T-helper 2 cell treated with Interferon-gamma antibody and Interleukin-4, amounts not matched to agents 100 ng/mL and 5 ng/mL, for 36 hours (primary cell): ENCODE measurements at regions not wholly inside any gene's neighbourhood (a gene's known extent, or its start where the extent isn't known, plus 50 kb on each side); places are given as distances from the start of the nearest gene placed in this dataset.

Source experiments
- intact Hi-C: fragments of 100-400 bp; cut with micrococcal nuclease; formaldehyde crosslinking; loops from one replicate; pipeline ENCODE4 v1.15.1; 2023

DNA sequence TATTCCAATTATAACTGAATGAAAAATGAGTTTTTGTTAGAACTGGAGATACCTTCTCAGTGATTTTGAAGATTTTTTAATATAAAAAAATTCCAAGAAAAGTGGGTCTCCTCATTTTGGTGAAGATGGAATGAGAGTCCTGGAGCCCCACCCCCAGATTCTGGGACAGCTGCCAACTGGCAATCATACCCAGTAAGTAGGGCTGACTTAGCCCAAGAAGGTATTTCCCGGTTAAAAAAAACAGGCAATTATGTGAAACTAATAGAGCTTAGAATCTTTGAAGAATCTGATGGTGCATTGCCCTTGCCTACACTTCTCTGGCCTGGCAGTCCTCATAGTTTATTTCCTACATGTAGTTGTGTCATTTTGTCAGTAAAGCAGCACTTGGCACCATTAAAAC, 52.8 kb upstream of the VWDE start:
- intact Hi-C loops = no loop called here

DNA sequence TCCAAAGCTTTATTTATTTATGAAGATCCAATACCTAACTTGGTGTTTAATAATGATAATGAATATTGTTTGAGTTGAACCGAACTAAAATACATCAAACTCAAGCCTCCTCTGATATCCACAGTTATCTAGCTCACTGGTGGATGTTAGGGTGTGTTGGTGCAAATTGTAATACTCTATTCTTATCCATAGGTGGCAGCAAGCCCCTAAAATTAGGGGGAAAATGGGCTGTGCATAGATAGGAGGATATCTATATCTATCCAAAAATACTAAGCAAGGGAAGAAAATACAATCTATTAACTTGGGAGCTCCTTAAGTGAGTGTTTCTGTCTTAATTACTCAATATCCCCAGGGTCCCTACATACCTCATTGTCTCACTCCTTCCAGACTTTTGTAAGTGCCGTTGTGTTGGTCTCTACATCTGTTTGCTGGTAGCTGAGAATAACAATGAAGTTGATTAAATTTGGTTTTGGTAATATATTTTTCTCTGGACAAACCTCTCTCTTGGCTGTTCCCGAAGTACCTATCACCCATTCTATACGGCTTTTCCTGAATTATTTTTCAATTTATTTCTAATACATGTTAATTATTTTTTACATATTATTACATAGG, 55.0 kb upstream of the VWDE start:
- intact Hi-C loops = loop anchor here (1.0 kb wide), 2 partner anchors 32 to 38 kb away; no protein-coding TSS in a partner anchor

DNA sequence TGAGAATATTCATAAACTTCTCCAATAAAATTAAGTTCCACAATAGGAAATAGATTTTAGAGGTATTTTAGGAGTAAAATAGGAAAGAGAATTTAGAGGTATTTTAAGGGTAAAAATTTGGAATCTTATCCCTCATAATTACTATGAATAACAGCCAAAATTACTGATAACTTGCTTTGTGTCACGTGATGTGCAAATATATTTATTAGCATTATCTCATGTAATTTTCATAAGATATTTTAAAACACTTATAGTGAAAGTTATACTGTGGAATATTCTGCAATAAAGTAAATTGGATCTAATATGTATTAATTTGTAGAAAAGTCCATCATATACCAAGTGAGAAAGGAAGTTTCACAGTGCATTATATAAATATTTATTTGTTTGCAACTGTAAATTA, 64.2 kb upstream of the VWDE start:
- intact Hi-C loops = no loop called here

DNA sequence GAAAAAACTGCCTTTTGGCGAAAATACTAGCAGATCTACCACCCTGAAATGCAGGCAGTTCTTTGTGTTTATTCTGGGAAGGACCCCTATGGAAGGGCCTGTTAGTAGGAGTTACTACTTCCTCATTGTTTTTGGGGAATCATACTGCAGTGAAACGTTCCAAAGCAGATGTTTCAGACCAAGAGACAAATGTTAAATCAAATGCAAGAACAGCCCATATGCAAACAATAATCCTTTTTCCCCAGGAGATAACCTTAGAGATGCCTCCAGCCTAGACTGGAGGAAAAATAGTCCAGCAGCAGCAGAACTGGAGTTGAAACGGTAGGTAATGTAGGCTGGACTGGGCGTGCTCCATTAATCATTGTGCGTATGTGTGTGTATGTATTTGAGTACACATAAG, 65.9 kb upstream of the VWDE start:
- intact Hi-C loops = no loop called here

DNA sequence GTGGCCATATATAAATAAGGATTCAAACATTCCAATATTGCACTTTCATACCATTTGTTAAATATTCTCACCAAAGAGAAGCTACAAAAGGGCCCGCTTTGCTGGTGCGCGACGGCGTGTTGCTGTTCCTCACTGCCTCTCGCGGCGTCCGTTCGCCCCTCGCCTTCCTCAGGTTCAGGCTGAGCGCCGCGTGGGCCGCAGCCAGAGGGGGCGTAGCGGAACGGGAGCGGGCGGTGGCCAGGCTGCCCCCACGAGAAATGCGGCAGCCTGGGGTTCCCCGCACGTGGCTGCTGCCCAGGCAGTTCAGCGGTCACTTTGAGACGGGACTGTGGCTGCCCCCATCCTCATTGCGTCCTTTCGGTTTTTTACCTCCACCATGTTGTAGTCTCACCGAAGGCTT, 67.3 kb upstream of the VWDE start:
- intact Hi-C loops = no loop called here

DNA sequence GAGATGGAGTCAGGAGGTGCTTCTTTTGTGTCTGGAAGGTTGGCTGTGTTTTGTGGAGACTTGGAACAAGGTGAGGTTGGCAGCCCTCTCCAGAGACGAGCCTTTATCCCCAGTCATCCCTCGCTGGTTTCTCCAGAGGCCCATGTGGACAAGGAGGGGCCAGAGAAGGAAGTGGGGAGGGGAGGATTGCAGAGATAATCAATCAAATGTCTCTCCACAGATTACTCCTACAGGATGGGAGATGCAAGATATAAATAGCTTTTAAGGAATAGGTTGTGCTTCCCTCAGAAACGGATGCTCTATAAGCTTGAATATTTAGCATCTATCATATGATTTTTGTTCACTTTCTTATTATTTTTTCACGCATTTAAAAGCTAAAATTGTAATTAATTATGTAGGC, 70.4 kb upstream of the VWDE start:
- intact Hi-C loops = no loop called here

DNA sequence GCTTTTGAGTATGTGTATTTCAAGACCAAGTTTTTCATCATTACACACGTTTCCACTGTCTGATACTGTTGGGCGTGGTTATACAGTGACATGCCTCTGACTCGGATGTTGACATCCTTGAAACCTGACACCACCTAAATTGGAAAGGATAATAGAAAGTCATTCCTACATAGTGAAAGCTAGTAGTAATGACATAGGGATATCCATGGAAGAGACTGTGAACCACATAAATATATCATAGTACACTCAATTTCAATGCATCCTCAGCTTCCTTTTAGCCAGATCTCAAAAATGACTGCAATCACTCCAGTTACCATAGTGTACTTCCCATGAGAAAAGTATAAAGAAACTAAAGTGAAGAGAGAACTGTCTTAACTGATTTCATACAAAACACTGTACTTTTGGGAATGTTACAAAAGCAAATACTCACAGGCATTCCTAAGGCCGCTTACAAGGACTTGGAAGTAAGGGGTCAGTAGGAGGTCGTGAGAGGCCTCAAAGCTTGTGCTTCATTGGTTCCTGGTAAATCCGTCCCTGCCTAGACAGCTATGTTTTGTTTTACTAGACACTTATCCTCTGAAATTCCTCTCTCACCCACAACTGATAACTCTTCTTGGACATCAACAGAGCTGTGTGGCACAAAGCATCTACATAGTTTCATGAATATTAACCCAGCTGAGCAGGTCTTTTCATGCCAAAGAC, 71.8 kb upstream of the VWDE start:
- intact Hi-C loops = no loop called here

DNA sequence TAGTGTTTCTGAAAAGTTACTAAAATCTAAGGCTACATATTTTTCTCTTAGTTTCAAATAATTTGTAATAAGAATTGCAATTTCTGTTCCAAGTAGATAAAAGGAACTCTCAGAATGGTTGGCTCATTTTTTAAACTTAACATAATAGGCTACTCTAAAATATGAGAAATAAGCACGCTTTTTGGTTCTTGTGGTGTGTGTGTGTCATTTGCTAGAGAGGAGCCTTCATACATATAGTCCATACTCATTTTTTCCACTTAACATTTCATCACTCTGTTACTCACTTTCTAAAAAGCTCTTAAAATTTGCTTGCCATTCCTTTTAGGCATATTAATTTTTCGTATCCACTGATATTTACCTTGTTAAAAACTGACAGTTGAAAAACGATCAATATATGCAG, 74.0 kb upstream of the VWDE start:
- intact Hi-C loops = no loop called here

DNA sequence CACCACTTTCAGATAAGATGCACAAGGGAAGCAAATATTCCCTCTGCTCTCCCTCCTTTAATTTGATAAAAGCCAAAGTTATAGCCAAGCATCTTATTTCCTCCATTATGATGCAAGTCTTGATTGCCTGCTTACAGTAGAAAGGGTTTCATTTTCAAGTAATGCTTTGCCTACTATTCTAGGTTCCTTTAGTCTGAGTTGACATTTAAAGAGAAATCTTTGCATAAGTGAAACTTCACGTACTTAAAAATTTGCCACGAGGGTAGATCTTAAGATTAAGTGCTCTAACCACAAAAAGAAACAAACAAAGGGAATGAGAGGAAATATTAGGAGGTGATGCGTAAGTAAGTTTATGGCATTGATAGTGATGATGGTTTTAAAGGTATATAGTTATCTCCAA, 78.1 kb upstream of the VWDE start:
- intact Hi-C loops = no loop called here

DNA sequence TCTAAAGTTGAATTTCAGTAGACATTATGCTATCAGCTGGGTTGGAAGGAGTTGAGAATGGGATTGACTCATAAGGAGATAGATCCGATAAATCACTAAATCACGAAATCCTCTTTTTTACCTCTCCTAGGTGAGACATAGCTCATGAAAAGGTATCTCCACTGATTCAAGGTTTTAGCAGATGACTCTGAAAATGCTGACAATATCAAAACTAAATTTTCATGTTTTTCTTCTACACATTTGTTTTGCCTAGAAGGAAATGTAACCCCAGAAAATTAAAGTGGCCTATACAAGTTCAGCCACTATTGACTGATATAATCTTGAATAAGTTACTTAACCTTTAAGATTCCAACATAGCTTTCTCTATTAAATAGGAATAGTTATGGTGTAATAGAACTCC, 82.2 kb upstream of the VWDE start:
- intact Hi-C loops = no loop called here

DNA sequence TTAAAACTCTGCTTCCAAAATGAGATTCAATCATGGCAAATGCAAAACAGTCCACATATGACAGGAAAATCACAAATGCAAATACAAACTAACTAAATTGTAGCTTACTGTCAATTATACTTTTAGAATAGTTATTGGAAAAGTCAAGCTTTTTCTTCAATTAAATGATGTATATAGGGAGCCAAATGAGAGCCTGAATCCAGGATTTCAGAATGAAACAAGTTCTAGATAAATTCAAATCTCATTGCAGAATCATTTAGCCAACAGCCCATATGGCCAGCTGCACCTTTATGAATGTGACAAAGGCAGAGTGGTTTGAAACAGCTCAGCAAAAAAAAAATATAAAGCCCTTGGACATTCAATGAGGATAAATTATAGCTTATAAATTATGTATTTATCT, 82.2 kb upstream of the SCIN start:
- intact Hi-C loops = no loop called here

DNA sequence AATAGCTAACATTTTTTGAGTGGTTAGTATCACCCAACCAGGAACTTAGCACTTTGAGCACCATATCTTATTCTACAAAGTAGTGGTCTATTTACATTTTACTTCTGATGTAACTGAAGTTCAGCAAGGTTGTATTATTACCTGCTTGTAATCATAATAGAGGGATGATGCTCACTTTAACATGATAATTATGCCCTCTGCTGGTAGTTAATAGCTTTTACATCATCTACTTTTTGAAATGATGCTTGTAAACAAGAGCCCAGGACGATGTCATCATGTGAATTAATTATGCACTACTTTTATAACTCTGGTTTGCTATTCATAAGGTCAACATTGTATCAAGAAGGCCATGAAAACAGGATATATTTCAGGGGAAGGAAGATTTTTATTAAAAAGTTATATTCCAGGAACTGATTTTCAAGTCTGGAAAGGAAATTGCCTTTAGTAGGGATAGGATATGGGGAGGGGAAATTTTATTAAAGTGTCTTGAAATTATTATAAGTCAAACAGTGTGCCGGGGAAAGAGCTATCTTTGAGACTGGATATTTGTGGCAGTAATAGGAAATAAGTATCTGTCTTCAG, 80.3 kb upstream of the SCIN start:
- intact Hi-C loops = loop anchor here (1.0 to 10.0 kb wide), 5 partner anchors 32 to 1115 kb away; partner anchors contain the start of gene THSD7A

DNA sequence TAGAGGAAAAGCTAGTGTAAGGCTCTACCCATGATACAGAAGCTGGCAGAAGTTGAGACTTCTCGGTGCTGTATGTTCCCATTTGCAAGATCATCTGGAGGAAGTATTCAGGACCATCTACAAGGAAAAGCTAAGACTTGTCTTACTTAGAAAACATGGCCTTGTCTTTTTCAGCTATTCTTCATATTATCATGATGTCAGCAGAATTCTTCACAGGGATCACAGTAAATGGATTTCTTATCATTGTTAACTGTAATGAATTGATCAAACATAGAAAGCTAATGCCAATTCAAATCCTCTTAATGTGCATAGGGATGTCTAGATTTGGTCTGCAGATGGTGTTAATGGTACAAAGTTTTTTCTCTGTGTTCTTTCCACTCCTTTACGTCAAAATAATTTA, 79.6 kb upstream of the SCIN start:
- intact Hi-C loops = loop anchor here (1.0 to 10.0 kb wide), 5 partner anchors 33 to 1116 kb away; partner anchors contain the start of gene THSD7A

DNA sequence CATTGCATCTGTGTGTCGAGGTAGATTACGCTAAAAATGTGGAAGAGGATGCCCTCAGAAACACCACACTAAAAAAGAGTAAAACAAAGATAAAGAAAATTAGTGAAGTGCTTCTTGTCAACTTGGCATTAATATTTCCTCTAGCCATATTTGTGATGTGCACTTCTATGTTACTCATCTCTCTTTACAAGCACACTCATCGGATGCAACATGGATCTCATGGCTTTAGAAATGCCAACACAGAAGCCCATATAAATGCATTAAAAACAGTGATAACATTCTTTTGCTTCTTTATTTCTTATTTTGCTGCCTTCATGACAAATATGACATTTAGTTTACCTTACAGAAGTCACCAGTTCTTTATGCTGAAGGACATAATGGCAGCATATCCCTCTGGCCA, 79.0 kb upstream of the SCIN start:
- intact Hi-C loops = loop anchor here (5.0 to 10.0 kb wide), 3 partner anchors 657 to 1117 kb away; partner anchors contain the start of gene THSD7A

DNA sequence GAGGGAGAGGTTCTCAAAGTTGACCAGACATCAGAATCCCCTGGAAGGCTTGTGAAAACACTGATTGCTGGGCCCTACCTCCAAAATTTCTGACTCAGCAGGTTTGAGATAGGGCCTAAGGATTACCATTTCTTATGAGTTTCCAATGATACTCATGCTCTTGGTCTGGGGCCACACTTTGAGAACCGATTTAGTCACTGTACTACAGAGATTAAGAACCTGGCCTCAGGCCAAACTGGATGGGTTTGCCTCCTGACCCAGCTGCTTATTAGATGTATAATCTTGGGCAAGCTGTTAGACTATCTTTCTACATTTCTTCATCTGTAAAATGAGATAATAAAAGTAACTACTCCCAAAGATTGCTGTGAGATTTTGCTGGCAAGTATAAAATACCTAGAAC, 77.1 kb upstream of the SCIN start:
- intact Hi-C loops = loop anchor here (5.0 to 10.0 kb wide), 3 partner anchors 659 to 1119 kb away; partner anchors contain the start of gene THSD7A

DNA sequence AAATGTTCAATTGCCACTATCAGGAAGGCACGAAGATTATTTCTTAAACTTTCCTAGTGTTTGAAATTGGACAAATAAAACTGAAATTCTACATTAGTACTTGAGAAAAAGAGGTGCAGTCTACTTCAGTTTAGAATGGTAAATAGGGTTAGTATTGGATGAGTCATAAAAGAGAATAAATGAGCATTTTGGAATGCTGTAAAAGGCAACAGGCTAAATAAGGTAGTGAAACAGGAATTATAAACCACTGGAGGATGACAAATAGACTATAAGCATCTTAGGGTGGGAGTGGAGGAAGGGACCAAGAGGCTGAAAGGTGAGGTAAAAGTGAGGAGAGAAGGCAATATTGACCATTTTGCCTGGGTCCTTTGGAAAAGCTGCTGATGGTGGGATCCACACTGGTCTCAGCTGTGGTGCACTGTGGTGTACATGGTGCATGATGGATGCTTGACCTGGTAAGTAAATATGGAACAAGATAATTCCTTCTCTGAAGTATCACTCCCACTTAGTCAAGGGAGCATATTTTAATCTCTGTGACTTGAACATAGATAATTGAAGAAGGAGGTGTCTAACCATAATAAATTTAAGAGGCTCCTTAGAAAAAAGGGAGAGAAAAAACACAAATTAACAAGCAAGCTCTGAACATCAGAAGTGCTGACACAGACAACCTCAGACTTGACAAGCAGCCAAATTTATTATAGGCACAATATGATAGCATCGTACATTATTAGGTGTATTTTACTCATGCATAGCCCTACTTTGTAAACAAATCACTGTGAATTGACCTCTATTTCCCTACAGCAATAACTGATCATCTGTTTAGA, 76.4 kb upstream of the SCIN start:
- intact Hi-C loops = loop anchor here (5.0 to 10.0 kb wide), 3 partner anchors 659 to 1119 kb away; partner anchors contain the start of gene THSD7A

DNA sequence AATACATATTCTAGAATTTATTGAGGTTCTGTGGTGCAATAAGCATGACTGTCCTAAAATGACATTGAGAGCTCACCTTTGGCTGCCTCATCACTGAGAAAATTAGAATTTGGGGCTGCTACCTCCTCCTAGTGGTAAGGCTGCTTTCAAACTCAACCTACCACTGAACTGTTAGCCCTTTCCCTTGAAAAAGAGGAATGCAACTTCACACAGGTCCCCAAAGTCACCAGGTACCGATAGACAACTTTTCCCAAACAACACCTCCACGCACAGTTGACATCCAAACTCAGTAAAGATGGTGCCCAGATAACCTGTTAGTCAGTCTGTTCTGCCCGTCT, 75.9 kb upstream of the SCIN start:
- intact Hi-C loops = loop anchor here (5.0 to 10.0 kb wide), 3 partner anchors 660 to 1120 kb away; partner anchors contain the start of gene THSD7A

DNA sequence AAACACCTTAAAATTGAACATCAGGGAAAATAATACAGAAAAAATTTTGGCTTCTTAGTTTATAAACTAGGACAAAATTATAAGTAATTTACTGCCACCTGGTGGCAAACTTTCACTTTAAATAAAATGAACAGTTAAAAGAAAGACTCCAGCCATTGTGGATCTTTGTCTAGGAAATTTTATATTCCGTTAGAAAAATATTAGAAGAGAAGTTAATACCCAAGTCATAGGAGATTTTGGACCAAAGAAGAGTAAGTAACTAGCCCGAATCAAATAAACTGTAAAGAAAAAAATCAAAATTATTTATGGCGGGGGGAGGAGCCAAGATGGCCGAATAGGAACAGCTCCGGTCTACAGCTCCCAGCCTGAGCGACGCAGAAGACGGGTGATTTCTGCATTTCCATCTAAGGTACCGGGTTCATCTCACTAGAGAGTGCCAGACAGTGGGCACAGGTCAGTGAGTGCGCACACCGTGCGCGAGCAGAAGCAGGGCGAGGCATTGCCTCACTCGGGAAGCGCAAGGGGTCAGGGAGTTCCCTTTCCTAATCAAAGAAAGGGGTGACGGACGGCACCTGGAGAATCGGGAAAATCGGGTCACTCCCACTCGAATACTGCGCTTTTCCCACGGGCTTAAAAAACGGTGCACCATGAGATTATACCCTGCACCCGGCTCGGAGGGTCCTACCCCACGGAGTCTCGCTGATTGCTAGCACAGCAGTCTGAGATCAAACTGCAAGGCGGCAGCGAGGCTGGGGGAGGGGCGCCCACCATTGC, 73.4 kb upstream of the SCIN start:
- intact Hi-C loops = loop anchor here (1.0 to 10.0 kb wide), 5 partner anchors 39 to 1122 kb away; partner anchors contain the start of gene THSD7A

DNA sequence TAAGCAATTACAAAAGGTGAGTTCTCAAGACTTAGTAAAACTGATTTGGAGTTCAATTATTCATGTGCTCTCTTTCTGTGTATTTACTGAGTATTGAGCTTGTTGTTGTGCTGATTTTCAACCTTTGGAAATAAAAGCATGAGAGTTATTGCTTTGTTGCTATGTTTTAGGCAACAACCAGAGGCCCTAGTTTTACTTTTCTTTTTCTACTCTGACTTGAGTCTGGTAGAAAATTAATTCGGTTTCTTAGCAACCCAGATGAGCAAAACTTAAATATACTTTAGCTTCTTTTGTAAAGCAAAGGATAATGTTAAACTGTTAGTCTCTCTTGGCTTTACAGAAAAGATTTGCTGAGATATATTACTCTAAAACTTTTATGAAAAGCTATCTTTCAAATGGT, 66.4 kb upstream of the SCIN start:
- intact Hi-C loops = no loop called here

DNA sequence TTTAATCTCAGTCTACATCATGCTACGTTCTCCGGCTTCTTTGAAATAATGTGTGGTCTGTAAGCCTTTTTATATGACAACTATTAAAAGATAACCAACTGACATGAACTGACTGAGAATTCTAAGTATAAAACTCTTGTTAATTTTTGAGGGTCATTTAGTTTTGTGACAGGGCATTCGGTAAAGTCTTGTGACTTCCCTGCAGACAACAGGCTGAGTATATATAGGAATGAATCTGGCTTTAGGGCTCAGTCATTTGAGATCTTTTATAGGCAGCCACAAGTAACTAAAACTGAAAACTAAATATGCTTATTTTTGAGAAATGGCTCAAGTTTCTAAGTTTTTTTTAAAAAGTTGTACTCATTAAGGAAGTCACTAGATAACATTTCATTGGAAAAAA, 62.5 kb upstream of the SCIN start:
- intact Hi-C loops = no loop called here

DNA sequence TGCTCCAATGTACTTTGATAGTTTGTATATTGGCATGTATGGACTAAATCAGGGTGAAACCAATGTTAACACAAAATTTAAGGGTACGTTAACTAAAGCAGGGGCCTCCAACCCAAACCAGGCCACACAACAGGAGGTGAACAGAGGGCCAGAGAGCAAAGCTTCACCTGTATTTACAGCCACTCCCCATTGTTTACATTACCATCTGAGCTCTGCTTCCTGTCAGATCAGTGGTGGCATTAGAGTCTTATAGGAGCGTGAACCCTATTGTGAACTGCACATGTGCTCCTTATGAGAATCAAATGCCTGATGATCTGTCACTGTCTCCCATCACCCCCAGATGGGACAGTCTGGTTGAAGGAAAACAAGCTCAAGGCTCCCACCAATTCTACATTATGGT, 62.0 kb upstream of the SCIN start:
- intact Hi-C loops = no loop called here
